ENCODE measurements at regions not wholly inside any gene's neighbourhood (a gene's known extent, or its start where the extent isn't known, plus 50 kb on each side); places are given as distances from the start of the nearest gene placed in this dataset.

DNA sequence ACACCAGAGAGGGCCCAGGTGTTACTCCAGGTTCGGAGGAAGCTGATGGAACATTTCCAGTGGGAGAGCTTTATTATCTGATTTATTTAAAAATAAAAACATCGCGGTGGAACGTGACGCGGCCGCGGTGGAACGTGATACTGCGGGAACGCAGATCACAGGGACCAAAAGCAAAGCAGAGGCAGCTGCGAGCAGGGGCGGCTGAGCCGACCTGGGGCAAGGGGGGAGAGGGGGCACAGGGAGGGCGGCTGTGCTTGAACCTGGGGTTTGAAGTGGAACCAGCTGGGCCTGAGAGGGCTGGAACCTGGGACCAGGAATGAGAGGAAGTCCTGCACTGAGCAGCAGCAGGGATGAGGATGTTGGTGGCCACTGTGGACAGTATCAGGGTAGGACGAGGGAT lies 583.5 kb upstream of the SALL3 start:
- H3K36me3 Mint-ChIP-seq, result no peaks in the 10 kb centered on the region
- H3K27ac ChIP-seq (ENCODE audit: insufficient read depth, low read length, poor library complexity, severe bottlenecking), result no peak overlapping the region
- no peaks in the 10 kb centered on the region for H3K4me1 Mint-ChIP-seq
- peak overlapping the region in 1 of 3 donors; percentile 5 for H3K27ac Mint-ChIP-seq
- no peaks in the 10 kb centered on the region for H3K4me1 ChIP-seq (ENCODE audit: control insufficient read depth, insufficient read depth, low read length, poor library complexity, severe bottlenecking)
- no peak overlapping the region for H3K4me3 ChIP-seq (ENCODE audit: low read depth, low read length)
- peaks cover 0 to 8% (median 0%) of the 10 kb centered on the region in 7 donors for H3K9me3 Mint-ChIP-seq
- no peaks in the 10 kb centered on the region for H3K27me3 ChIP-seq (ENCODE audit: control insufficient read depth, insufficient read depth, low read length)
- ATAC-seq (ENCODE audit: low read depth in 2 of 2), result no peak
- H3K4me3 Mint-ChIP-seq, result no peak overlapping the region
- H3K27me3 Mint-ChIP-seq, result no peaks in the 10 kb centered on the region
- DNase-seq, result no peak
- H3K9me3 ChIP-seq (ENCODE audit: control insufficient read depth in 2 of 2, low read length in 2 of 2), result no peaks in the 10 kb centered on the region
- no peaks in the 10 kb centered on the region for H3K36me3 ChIP-seq (ENCODE audit: control insufficient read depth, insufficient read depth, low read length)

DNA sequence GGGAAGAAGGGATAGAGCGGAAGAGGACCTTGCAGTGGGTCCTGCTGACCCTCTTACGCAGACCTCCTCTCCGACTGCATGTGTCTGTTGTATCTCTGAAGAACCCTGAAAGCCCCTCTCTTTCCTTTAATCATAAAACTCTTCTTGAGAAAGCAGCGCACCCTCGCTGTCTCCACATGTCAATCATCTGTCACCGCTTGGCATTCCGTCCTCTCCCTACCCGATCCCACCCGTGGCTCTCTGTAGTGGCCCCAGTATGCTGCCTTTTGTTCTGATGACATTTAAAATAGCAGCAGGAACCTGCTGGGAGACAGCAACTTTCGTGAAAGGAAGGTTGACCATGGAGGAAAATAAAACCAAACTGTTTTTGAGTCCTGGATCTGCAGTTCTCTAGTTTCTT lies 582.9 kb upstream of the SALL3 start:
- Mint-ChIP-seq H3K9me3 (peaks cover 0 to 8% (median 0%) of the 10 kb centered on the region in 7 donors), H3K27ac (no peak overlapping the region), H3K36me3 (no peaks in the 10 kb centered on the region), H3K4me3 (no peak overlapping the region), H3K27me3 (no peaks in the 10 kb centered on the region), H3K4me1 (no peaks in the 10 kb centered on the region)
- no peak overlapping the region for H3K27ac ChIP-seq (ENCODE audit: insufficient read depth, low read length, poor library complexity, severe bottlenecking)
- H3K4me1 ChIP-seq (ENCODE audit: control insufficient read depth, insufficient read depth, low read length, poor library complexity, severe bottlenecking), result no peaks in the 10 kb centered on the region
- ATAC-seq (ENCODE audit: low read depth in 2 of 2) (no peak), DNase-seq (no peak)
- no peaks in the 10 kb centered on the region for H3K9me3 ChIP-seq (ENCODE audit: control insufficient read depth in 2 of 2, low read length in 2 of 2)
- H3K36me3 ChIP-seq (ENCODE audit: control insufficient read depth, insufficient read depth, low read length), result no peaks in the 10 kb centered on the region
- no peaks in the 10 kb centered on the region for H3K27me3 ChIP-seq (ENCODE audit: control insufficient read depth, insufficient read depth, low read length)
- no peak overlapping the region for H3K4me3 ChIP-seq (ENCODE audit: low read depth, low read length)

DNA sequence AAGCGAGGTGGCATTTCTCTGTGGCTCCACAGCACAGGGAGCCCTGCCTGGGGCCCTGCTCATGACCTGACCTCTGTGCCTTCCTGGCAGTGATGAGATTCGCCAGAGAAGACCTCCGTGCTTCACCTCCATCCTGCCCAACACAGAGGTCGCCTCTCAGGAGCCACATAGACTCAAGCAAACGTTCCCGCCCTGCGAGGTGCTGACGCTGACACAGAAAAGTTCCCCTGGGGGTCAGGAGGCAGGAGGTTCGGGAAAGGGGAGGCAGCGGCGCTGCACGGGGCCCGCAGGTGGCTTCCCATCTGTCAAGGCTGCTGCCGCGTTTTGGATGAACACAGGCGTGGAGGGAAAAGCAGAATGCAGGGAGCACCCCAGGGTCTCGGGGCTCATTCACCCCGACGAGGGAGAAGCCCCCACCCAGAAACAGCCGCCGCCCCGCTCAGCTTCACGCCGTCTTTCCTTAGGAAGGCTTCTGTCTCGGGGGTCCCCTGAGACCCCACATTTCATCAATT lies 579.6 kb upstream of the SALL3 start:
- H3K9me3 ChIP-seq (ENCODE audit: control insufficient read depth in 2 of 2, low read length in 2 of 2), result no peaks in the 10 kb centered on the region
- H3K27ac ChIP-seq (ENCODE audit: insufficient read depth, low read length, poor library complexity, severe bottlenecking), result no peak overlapping the region
- Mint-ChIP-seq H3K36me3 (no peaks in the 10 kb centered on the region), H3K27me3 (no peaks in the 10 kb centered on the region), H3K9me3 (peaks cover 0 to 5% (median 0%) of the 10 kb centered on the region in 7 donors), H3K4me1 (no peaks in the 10 kb centered on the region), H3K4me3 (no peak overlapping the region), H3K27ac (no peak overlapping the region)
- no peaks in the 10 kb centered on the region for H3K27me3 ChIP-seq (ENCODE audit: control insufficient read depth, insufficient read depth, low read length)
- no peak overlapping the region for H3K4me3 ChIP-seq (ENCODE audit: low read depth, low read length)
- H3K36me3 ChIP-seq (ENCODE audit: control insufficient read depth, insufficient read depth, low read length), result no peaks in the 10 kb centered on the region
- DNase-seq (no peak), ATAC-seq (ENCODE audit: low read depth in 2 of 2) (no peak)
- H3K4me1 ChIP-seq (ENCODE audit: control insufficient read depth, insufficient read depth, low read length, poor library complexity, severe bottlenecking), result no peaks in the 10 kb centered on the region

DNA sequence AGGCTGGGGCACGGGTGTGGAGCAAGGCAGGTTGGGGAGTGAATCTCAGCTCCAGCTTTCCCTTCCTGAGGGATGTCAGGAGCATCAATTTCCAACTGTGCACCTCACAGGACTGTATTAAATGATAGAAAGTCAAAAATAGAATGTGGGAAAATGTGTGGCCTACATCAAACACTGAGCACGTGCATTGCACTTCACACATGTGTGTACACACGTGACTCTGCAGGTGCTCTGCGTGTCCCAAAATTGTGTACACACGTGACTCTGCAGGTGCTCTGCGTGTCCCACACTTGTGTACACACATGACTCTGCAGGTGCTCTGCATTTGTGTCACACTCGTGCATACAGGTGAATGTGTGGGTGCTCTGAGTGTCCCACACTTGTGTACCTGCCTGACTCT lies 577.2 kb upstream of the SALL3 start:
- H3K9me3 Mint-ChIP-seq, result peaks cover 0 to 4% (median 0%) of the 10 kb centered on the region in 7 donors
- no peaks in the 10 kb centered on the region for H3K27me3 ChIP-seq (ENCODE audit: control insufficient read depth, insufficient read depth, low read length)
- H3K27ac Mint-ChIP-seq, result no peak overlapping the region
- peaks cover 0 to 9% (median 2%) of the 10 kb centered on the region in 4 donors for H3K4me1 Mint-ChIP-seq
- no peak for DNase-seq
- no peaks in the 10 kb centered on the region for H3K27me3 Mint-ChIP-seq
- no peaks in the 10 kb centered on the region for H3K36me3 Mint-ChIP-seq
- H3K4me1 ChIP-seq (ENCODE audit: control insufficient read depth, insufficient read depth, low read length, poor library complexity, severe bottlenecking), result no peaks in the 10 kb centered on the region
- no peaks in the 10 kb centered on the region for H3K36me3 ChIP-seq (ENCODE audit: control insufficient read depth, insufficient read depth, low read length)
- H3K4me3 Mint-ChIP-seq, result no peak overlapping the region
- H3K4me3 ChIP-seq (ENCODE audit: low read depth, low read length), result no peak overlapping the region
- no peak for ATAC-seq (ENCODE audit: low read depth in 2 of 2)
- H3K9me3 ChIP-seq (ENCODE audit: control insufficient read depth in 2 of 2, low read length in 2 of 2), result no peaks in the 10 kb centered on the region
- H3K27ac ChIP-seq (ENCODE audit: insufficient read depth, low read length, poor library complexity, severe bottlenecking), result no peak overlapping the region

DNA sequence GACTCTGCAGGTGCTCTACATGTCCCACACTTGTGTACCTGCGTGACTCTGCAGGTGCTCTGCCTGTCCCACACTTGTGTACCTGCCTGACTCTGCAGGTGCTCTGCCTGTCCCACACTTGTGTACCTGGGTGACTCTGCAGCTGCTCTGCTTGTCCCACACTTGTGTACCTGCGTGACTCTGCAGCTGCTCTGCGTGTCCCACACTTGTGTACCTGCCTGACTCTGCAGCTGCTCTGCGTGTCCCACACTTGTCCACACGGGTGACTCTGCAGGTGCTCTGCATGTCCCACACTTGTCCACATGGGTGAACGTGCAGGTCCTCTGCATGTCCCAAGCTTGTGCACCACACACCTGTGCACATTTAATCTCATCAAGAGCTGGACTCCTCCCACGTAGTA lies 576.7 kb upstream of the SALL3 start:
- Histone ChIP-seq H3K4me3 (ENCODE audit: low read depth, low read length) (no peak overlapping the region), H3K4me1 (ENCODE audit: control insufficient read depth, insufficient read depth, low read length, poor library complexity, severe bottlenecking) (no peaks in the 10 kb centered on the region), H3K9me3 (ENCODE audit: control insufficient read depth in 2 of 2, low read length in 2 of 2) (no peaks in the 10 kb centered on the region), H3K27me3 (ENCODE audit: control insufficient read depth, insufficient read depth, low read length) (no peaks in the 10 kb centered on the region), H3K36me3 (ENCODE audit: control insufficient read depth, insufficient read depth, low read length) (no peaks in the 10 kb centered on the region), H3K27ac (ENCODE audit: insufficient read depth, low read length, poor library complexity, severe bottlenecking) (no peak overlapping the region)
- Mint-ChIP-seq H3K36me3 (no peaks in the 10 kb centered on the region), H3K4me1 (peaks cover 0 to 10% (median 3%) of the 10 kb centered on the region in 4 donors), H3K27me3 (no peaks in the 10 kb centered on the region), H3K9me3 (peaks cover 0 to 4% (median 0%) of the 10 kb centered on the region in 7 donors), H3K4me3 (no peak overlapping the region), H3K27ac (no peak overlapping the region)
- no peak for ATAC-seq (ENCODE audit: low read depth in 2 of 2)
- no peak for DNase-seq

DNA sequence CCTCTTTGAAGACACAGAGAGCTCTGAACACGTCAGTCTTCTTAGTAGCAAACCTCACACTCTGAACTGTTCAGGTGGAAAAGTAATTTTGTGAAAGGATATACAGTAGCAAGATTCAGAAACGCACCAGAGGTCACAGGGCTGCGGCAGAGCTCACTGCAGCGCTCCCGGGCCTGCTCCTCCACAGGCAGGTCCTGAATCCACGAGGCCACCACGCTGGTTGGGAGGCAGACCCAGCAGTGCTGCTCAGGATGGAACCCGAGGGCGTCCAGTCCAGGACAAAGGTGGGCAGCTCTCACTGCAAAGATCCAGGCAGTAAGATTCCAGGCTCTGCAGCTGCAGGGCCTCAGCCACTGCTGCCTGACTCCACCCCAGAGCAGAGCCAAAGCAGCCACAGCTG lies 576.2 kb upstream of the SALL3 start:
- Mint-ChIP-seq H3K27ac (no peak overlapping the region), H3K4me3 (no peak overlapping the region), H3K9me3 (peaks cover 0 to 4% (median 0%) of the 10 kb centered on the region in 7 donors), H3K4me1 (peaks cover 0 to 12% (median 5%) of the 10 kb centered on the region in 4 donors), H3K36me3 (no peaks in the 10 kb centered on the region), H3K27me3 (no peaks in the 10 kb centered on the region)
- DNase-seq (no peak), ATAC-seq (ENCODE audit: low read depth in 2 of 2) (no peak)
- Histone ChIP-seq H3K27me3 (ENCODE audit: control insufficient read depth, insufficient read depth, low read length) (no peaks in the 10 kb centered on the region), H3K36me3 (ENCODE audit: control insufficient read depth, insufficient read depth, low read length) (no peaks in the 10 kb centered on the region), H3K27ac (ENCODE audit: insufficient read depth, low read length, poor library complexity, severe bottlenecking) (no peak overlapping the region), H3K9me3 (ENCODE audit: control insufficient read depth in 2 of 2, low read length in 2 of 2) (no peaks in the 10 kb centered on the region), H3K4me1 (ENCODE audit: control insufficient read depth, insufficient read depth, low read length, poor library complexity, severe bottlenecking) (no peaks in the 10 kb centered on the region), H3K4me3 (ENCODE audit: low read depth, low read length) (no peak overlapping the region)

DNA sequence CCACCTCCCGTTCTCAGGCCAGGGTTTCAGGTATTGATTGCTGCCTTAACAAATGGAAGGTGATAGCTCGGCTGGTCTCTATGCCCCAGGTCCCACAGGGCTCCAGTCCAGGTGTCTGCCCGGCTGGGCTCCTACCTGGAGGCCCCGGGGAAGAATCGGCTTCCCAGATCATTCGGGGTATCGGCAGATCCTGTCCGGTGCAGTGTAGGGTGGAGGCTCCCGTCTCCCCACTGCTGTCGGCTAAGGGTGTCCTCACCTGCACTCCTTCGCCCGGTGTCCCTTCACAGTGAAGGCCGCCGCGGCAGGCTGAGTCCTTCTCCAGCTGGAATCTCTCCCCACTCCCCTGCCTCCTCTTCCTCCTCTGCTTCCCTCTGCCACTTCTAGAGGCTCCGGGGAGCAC lies 573.9 kb upstream of the SALL3 start:
- no peak for DNase-seq
- H3K27me3 Mint-ChIP-seq, result no peaks in the 10 kb centered on the region
- Histone ChIP-seq H3K4me3 (ENCODE audit: low read depth, low read length) (no peak overlapping the region), H3K9me3 (ENCODE audit: control insufficient read depth in 2 of 2, low read length in 2 of 2) (no peaks in the 10 kb centered on the region), H3K4me1 (ENCODE audit: control insufficient read depth, insufficient read depth, low read length, poor library complexity, severe bottlenecking) (no peaks in the 10 kb centered on the region), H3K27me3 (ENCODE audit: control insufficient read depth, insufficient read depth, low read length) (no peaks in the 10 kb centered on the region), H3K27ac (ENCODE audit: insufficient read depth, low read length, poor library complexity, severe bottlenecking) (no peak overlapping the region), H3K36me3 (ENCODE audit: control insufficient read depth, insufficient read depth, low read length) (no peaks in the 10 kb centered on the region)
- no peak overlapping the region for H3K4me3 Mint-ChIP-seq
- H3K4me1 Mint-ChIP-seq, result peaks cover 0 to 12% (median 5%) of the 10 kb centered on the region in 4 donors
- H3K36me3 Mint-ChIP-seq, result no peaks in the 10 kb centered on the region
- no peak for ATAC-seq (ENCODE audit: low read depth in 2 of 2)
- H3K9me3 Mint-ChIP-seq, result peaks cover 0 to 7% (median 0%) of the 10 kb centered on the region in 7 donors
- no peak overlapping the region for H3K27ac Mint-ChIP-seq

DNA sequence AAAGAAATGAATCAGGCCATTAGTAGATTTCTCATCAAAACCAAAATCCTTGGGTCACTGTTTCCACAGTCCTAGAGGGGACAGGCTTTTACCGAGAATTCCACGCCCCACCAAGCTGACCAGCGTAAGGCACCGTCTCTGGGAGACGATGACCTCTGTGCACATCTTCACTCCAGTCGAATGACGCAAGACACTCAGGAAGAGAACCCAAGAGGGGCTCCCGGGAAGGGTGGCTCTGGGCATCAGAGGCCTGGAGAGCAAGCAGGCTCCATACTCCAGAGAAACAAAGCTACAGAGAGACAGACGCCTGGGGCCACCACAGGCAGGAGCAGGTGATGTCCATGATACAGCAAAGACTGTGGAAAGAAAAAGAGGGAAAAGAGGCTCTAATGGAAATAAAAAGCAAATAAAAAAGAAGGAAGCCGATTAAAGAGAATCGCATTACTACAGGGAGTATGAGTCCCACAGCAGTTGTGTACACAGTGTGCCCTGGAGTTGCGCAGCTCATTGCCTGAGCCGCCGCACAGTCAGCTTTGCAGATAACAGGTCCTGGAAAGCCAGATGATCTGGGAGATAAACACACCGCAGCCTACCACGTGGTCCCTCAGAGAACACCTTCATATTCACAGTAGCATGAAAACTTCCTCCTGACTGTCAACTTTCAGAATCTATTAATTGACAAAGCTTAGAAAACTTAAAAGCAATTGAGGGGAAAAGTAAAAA lies 572.7 kb upstream of the SALL3 start:
- Histone ChIP-seq H3K9me3 (ENCODE audit: control insufficient read depth in 2 of 2, low read length in 2 of 2) (no peaks in the 10 kb centered on the region), H3K4me1 (ENCODE audit: control insufficient read depth, insufficient read depth, low read length, poor library complexity, severe bottlenecking) (no peaks in the 10 kb centered on the region), H3K27ac (ENCODE audit: insufficient read depth, low read length, poor library complexity, severe bottlenecking) (no peak overlapping the region), H3K27me3 (ENCODE audit: control insufficient read depth, insufficient read depth, low read length) (no peaks in the 10 kb centered on the region), H3K36me3 (ENCODE audit: control insufficient read depth, insufficient read depth, low read length) (no peaks in the 10 kb centered on the region), H3K4me3 (ENCODE audit: low read depth, low read length) (no peak overlapping the region)
- peak overlapping the region in 1 of 4 donors; percentile 53 for H3K4me3 Mint-ChIP-seq
- no peak for ATAC-seq (ENCODE audit: low read depth in 2 of 2)
- no peaks in the 10 kb centered on the region for H3K27me3 Mint-ChIP-seq
- peaks cover 0 to 5% (median 0%) of the 10 kb centered on the region in 7 donors for H3K9me3 Mint-ChIP-seq
- peaks cover 0 to 12% (median 5%) of the 10 kb centered on the region in 4 donors for H3K4me1 Mint-ChIP-seq
- H3K36me3 Mint-ChIP-seq, result no peaks in the 10 kb centered on the region
- DNase-seq, result no peak
- peak overlapping the region in 2 of 3 donors; percentile 17 to 90 for H3K27ac Mint-ChIP-seq
